ENCODE measurements at regions not wholly inside any gene's neighbourhood (a gene's known extent, or its start where the extent isn't known, plus 50 kb on each side); places are given as distances from the start of the nearest gene placed in this dataset.

DNA sequence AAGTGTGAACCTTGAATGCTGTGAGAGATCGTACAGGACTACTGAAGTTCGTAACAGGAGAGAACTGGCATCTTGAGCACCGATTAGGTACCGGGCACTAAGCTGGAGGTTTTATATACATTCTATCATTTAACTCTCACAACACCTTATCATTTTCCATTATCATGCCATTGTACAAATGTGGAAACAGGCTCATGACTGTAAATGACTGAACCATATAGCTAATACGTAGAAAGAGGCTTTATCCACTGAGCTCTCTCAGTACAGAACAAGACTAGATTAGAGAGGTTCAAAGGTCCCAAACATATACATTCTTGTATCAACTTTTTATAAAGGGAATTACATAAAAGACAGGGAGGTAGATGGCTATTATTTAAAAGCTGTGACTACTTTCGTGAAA, 130.6 kb downstream of the CEP57L1 start:
- no peak for DNase-seq

DNA sequence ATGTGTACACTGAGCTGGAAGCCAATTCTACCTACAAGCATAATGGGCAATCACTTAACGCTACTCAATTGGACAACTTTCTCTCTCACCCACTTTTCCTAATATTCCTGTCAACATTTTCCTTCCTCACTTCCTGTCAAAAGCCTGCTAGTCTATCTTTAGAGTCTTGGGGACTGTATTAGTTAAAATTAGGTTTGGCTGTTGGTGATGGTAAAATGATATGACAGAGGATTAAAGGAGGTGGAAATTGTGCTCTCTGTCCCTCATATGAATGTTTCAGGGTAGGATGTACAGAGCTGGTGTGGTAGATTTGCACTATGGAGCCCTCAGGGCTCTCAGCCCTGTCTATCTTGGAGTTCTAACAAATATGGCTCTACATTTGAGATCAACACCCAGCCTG, 129.7 kb downstream of the CEP57L1 start:
- DNase-seq: no peak

DNA sequence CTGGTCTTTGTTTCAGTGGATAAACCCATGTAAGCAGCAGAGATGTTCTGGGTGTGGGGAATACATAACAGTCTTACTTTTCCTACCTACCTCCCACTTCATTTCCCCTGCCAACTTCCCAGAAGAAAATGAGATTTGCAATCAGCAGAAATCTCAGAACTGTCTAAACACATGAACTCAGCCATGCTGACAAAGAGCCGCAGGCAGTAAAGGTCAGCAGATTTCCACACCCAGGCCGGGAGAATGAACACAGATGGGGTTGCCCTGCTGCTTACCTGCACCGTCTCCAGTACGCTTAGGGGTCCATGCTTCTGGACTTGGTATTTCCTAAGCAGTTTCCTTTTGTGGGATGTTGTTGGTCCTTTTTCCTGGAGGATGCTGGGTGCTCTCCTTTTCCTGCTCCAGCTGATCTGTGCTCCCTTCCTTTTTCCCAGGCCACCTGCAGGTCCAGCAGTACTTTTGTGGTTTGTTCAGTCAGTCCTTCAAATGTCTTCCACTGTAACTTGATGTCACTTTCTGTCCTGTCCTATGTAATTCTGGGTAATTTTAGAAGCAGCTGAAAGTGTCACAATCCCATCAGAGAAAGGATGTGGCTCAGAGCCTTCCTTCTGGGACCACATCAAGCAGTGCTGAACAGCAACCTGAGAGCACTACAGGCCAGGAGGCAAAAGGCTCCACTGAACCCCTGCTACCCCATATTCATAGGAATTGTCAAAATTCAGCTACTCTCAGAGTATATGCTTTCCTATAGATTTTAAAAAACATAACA, 129.0 kb downstream of the CEP57L1 start:
- DNase-seq: no peak

DNA sequence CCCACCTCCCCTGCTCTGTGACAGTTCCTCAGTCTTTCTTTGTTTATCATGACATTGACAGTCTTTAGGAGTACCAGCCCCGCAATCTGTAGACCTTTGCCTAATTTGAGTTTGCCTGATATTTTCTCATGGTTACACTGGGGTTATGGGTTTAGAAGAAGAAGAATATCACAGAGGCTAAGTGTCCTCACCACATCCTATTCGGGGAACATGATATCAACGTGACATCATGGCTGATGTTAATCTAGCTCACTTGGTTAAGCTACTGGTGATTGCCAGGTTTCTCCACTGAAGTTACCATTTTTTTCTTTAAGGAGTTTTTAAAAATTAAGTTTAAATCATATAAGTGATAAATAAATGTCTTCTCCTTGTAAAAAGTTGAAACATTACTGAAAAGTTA, 127.5 kb downstream of the CEP57L1 start:
- DNase-seq: no peak

DNA sequence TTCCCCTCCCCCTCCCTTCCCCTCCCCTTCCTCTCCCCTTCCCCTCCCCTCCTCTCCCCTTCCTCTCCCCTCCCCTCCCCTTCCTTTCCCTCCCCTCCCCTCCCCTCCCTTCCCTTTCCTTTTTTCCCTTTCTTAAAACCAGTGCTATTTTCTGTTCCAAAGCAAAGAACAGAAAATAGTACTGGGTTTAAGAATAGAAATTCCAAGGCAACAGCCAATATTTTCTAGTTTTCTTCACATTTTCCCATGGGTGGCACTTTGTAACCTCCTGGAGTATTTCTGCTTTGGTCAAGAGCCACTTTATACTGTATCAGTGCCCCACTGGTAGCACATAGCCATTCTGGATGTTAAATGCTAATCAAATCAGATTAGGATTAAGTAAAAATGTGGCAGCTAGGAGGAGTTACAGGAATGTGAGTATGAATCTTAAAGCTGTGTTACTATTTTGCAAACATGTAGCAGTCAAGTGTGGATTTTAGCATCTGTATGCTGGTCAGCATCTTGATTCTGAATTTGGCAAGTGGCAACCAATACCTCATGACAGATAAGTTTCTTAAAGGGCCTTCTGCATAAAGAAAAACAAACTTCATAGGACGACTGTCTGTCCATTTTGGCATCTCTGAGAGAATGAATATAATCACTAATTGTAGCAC, 126.4 kb downstream of the CEP57L1 start:
- DNase-seq: no peak

Measured in stimulated activated CD8-positive, alpha-beta memory T cell treated with anti-CD3 and anti-CD28 coated beads, Interleukin-4, amount 100 ng/mL, for 48 hours (primary cell).